GM12874 (cell line): ENCODE measurements at regions not wholly inside any gene's neighbourhood (a gene's known extent, or its start where the extent isn't known, plus 50 kb on each side); places are given as distances from the start of the nearest gene placed in this dataset.

Experiments
- CTCF ChIP-seq: IDR thresholded peaks from 2 replicates; pipeline ENCODE4 v1.5.1; 2011; ENCODE audit warnings: low read depth, mild to moderate bottlenecking, control low read depth, low read length, moderate library complexity; ENCODE audit not compliant: insufficient read depth

GRCh38 chr13:23506807-23507291 lies 63.4 kb upstream of the TNFRSF19 start:
- TF ChIP-seq CTCF = no peak

GRCh38 chr13:23509781-23510543 lies 60.2 kb upstream of the TNFRSF19 start:
- TF ChIP-seq CTCF = no peak

GRCh38 chr13:23510544-23510916 lies 59.7 kb upstream of the TNFRSF19 start:
- no peak for TF ChIP-seq CTCF

GRCh38 chr13:23510979-23511735 lies 59.1 kb upstream of the TNFRSF19 start:
- peak; percentile 33; the same call in 1 of the 2 replicates for TF ChIP-seq CTCF

- 0 out of 2 replicates have a peak, but pooled peaks have one; percentile 1 for TF ChIP-seq CTCF
These were observed 57.3 kb upstream of the TNFRSF19 start for GRCh38 chr13:23512762-23513395.

GRCh38 chr13:23513455-23513854 lies 56.8 kb upstream of the TNFRSF19 start:
- TF ChIP-seq CTCF = no peak

- no peak for TF ChIP-seq CTCF
These were observed 56.1 kb upstream of the TNFRSF19 start for GRCh38 chr13:23514076-23514475.
